MM.1S (cell line): ENCODE measurements at regions not wholly inside any gene's neighbourhood (a gene's known extent, or its start where the extent isn't known, plus 50 kb on each side); places are given as distances from the start of the nearest gene placed in this dataset.

ENCODE experiments used
- DNase-seq: peaks from one replicate; pipeline ENCODE4 v3.0.0-alpha.2; 2015
- H2AFZ ChIP-seq: fragments of 300-600 bp; sonication (generic); 2 replicates; pipeline ENCODE4 v1.6.0; 2016; ENCODE audit warnings: antibody characterized with exemption, low read length
- H3F3A ChIP-seq: fragments of 300-600 bp; sonication (generic); 2 replicates; pipeline ENCODE4 v1.6.1; 2016; ENCODE audit warnings: mild to moderate bottlenecking, antibody characterized with exemption, low read length, moderate library complexity, mixed read lengths; ENCODE audit not compliant: insufficient read depth
- H3K27ac ChIP-seq: fragments of 300-600 bp; sonication (generic); 2 replicates; pipeline ENCODE4 v1.5.1; 2016; ENCODE audit warnings: mild to moderate bottlenecking, low read length
- H3K27me3 ChIP-seq: fragments of 300-600 bp; sonication (generic); replicated peaks from 2 replicates; pipeline ENCODE4 v1.6.0; 2016; ENCODE audit warnings: low read length; ENCODE audit not compliant: insufficient read depth
- H3K36me3 ChIP-seq: fragments of 300-600 bp; sonication (generic); replicated peaks from 2 replicates; pipeline ENCODE4 v1.6.1; 2016; ENCODE audit warnings: mild to moderate bottlenecking, low read length, mixed read lengths; ENCODE audit not compliant: insufficient read depth
- H3K4me1 ChIP-seq: fragments of 300-600 bp; sonication (generic); 2 replicates; pipeline ENCODE4 v1.6.1; 2016; ENCODE audit warnings: low read length, mixed read lengths
- H3K4me2 ChIP-seq: fragments of 300-600 bp; sonication (generic); 2 replicates; pipeline ENCODE4 v1.6.0; 2016; ENCODE audit warnings: low read depth, low read length
- H3K4me3 ChIP-seq: fragments of 300-600 bp; sonication (generic); 2 replicates; pipeline ENCODE4 v1.5.1; 2016; ENCODE audit warnings: low read length, mixed read lengths
- H3K79me2 ChIP-seq: fragments of 300-600 bp; sonication (generic); 2 replicates; pipeline ENCODE4 v1.6.1; 2016; ENCODE audit warnings: mixed run types, low read length, mixed read lengths
- H3K9ac ChIP-seq: fragments of 300-600 bp; sonication (generic); 2 replicates; pipeline ENCODE4 v1.6.1; 2016; ENCODE audit warnings: low read length, mixed read lengths
- H3K9me2 ChIP-seq: fragments of 300-600 bp; sonication (generic); replicated peaks from 2 replicates; pipeline ENCODE4 v1.6.1; 2016; ENCODE audit warnings: mild to moderate bottlenecking, low read length, mixed read lengths; ENCODE audit not compliant: insufficient read depth
- H3K9me3 ChIP-seq: fragments of 300-600 bp; sonication (generic); replicated peaks from 2 replicates; pipeline ENCODE4 v1.6.1; 2016; ENCODE audit warnings: mild to moderate bottlenecking, low read length, mixed read lengths; ENCODE audit not compliant: insufficient read depth
- H4K20me1 ChIP-seq: fragments of 300-600 bp; sonication (generic); 2 replicates; pipeline ENCODE4 v1.6.1; 2016; ENCODE audit warnings: mild to moderate bottlenecking, low read length, moderate library complexity, mixed read lengths; ENCODE audit not compliant: insufficient read depth
- EZH2 ChIP-seq: fragments of 300-600 bp; sonication (generic); optimal IDR thresholded peaks from 2 replicates; pipeline ENCODE3; 2017; ENCODE audit warnings: low read depth, mild to moderate bottlenecking, antibody characterized with exemption, low read length, mixed read lengths
- EZH2phosphoT487 ChIP-seq: fragments of 300-600 bp; sonication (generic); IDR thresholded peaks from 2 replicates; pipeline ENCODE4 v1.6.1; 2018; ENCODE audit warnings: antibody characterized with exemption, low read length
- TF ChIP-seq, protein P1 (sequence below): fragments of 300-600 bp; sonication (generic); IDR thresholded peaks from 2 replicates; pipeline ENCODE4 v1.5.1; 2016; ENCODE audit warnings: antibody characterized with exemption, low read length, mixed read lengths

- no peak for DNase-seq
- H3K79me2 ChIP-seq = no peaks in the 10 kb centered on the region
- no peak overlapping the region for H3K9ac ChIP-seq
- H3K36me3 ChIP-seq = no peaks in the 10 kb centered on the region
- no peaks in the 10 kb centered on the region for H3K4me1 ChIP-seq
- no peak overlapping the region for H3K4me3 ChIP-seq
- H3F3A ChIP-seq = no peaks in the 10 kb centered on the region
- TF ChIP-seq, protein P1, sequence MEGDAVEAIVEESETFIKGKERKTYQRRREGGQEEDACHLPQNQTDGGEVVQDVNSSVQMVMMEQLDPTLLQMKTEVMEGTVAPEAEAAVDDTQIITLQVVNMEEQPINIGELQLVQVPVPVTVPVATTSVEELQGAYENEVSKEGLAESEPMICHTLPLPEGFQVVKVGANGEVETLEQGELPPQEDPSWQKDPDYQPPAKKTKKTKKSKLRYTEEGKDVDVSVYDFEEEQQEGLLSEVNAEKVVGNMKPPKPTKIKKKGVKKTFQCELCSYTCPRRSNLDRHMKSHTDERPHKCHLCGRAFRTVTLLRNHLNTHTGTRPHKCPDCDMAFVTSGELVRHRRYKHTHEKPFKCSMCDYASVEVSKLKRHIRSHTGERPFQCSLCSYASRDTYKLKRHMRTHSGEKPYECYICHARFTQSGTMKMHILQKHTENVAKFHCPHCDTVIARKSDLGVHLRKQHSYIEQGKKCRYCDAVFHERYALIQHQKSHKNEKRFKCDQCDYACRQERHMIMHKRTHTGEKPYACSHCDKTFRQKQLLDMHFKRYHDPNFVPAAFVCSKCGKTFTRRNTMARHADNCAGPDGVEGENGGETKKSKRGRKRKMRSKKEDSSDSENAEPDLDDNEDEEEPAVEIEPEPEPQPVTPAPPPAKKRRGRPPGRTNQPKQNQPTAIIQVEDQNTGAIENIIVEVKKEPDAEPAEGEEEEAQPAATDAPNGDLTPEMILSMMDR = no peak
- TF ChIP-seq EZH2 = no peak
- TF ChIP-seq EZH2phosphoT487 = no peak
- no peaks in the 10 kb centered on the region for H3K27me3 ChIP-seq
- no peaks in the 10 kb centered on the region for H4K20me1 ChIP-seq
- H3K9me2 ChIP-seq = no peaks in the 10 kb centered on the region
- no peak overlapping the region for H3K4me2 ChIP-seq
- no peak overlapping the region for H2AFZ ChIP-seq
- no peaks in the 10 kb centered on the region for H3K9me3 ChIP-seq
- no peak overlapping the region for H3K27ac ChIP-seq
Observed at GRCh38 chr2:5230855-5231254, 461.3 kb upstream of the SOX11 start.

DNA sequence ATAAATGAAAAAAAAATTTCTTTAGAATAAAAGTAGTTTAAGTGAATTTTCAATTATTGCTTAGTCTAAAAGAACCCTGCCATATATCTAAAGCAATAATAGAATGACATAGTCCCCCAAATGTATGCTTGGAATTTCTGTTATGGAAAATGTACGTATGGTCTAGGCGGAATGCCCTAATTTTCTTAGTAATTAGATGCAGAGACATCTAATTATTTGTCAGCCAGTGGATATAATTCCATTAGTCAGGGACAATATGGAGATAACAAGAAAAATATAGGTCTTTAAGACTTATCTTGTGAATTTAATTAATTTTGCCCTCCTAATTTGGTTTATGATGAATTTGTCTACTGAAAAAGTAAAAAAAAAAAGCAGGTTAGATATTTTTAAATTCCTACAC lies 460.9 kb upstream of the SOX11 start:
- TF ChIP-seq EZH2phosphoT487 = no peak
- TF ChIP-seq, protein P1 = no peak
- no peak for TF ChIP-seq EZH2
- H3K4me3 ChIP-seq = no peak overlapping the region

DNA sequence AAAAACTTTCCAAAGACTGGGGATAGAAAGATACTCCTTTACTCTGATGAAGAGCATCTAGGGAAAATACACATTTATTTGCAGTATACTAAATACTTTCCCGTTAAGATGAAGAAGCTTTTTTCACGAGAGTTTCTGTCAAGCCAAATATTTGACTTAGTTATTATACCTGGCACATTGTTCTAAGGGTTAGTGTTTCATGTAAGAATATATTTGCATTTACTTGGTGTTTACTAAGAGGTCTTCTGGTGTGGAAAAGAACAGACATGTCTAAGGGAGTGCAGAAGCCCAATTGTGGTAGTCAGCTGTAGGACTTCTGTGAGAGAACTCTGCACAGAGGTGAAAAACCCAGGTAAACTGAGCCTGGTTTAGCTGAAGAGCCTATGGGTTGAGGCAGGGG lies 457.6 kb upstream of the SOX11 start:
- H3K4me3 ChIP-seq = no peak overlapping the region
- H3F3A ChIP-seq = no peaks in the 10 kb centered on the region
- no peak overlapping the region for H3K27ac ChIP-seq
- TF ChIP-seq EZH2phosphoT487 (no peak), EZH2 (no peak)
- TF ChIP-seq, protein P1 = no peak
- DNase-seq = no peak
- H3K9me3 ChIP-seq = no peaks in the 10 kb centered on the region
- H3K4me1 ChIP-seq = no peaks in the 10 kb centered on the region
- no peak overlapping the region for H3K9ac ChIP-seq
- no peaks in the 10 kb centered on the region for H3K36me3 ChIP-seq
- H3K79me2 ChIP-seq = no peaks in the 10 kb centered on the region
- H3K27me3 ChIP-seq = no peaks in the 10 kb centered on the region
- no peaks in the 10 kb centered on the region for H3K9me2 ChIP-seq
- H4K20me1 ChIP-seq = no peaks in the 10 kb centered on the region
- H3K4me2 ChIP-seq = no peak overlapping the region
- H2AFZ ChIP-seq = no peak overlapping the region

More for the DNA sequence above, 460.9 kb upstream of the SOX11 start:
- no peaks in the 10 kb centered on the region for H3K4me1 ChIP-seq
- no peaks in the 10 kb centered on the region for H3K9me3 ChIP-seq
- H3F3A ChIP-seq = no peaks in the 10 kb centered on the region
- H3K27me3 ChIP-seq = no peaks in the 10 kb centered on the region
- no peak overlapping the region for H3K27ac ChIP-seq
- H3K9ac ChIP-seq = no peak overlapping the region
- no peak overlapping the region for H3K4me2 ChIP-seq
- no peaks in the 10 kb centered on the region for H3K79me2 ChIP-seq
- H3K36me3 ChIP-seq = no peaks in the 10 kb centered on the region
- H2AFZ ChIP-seq = no peak overlapping the region
- no peaks in the 10 kb centered on the region for H4K20me1 ChIP-seq
- no peaks in the 10 kb centered on the region for H3K9me2 ChIP-seq
- no peak for DNase-seq
